ENCODE measurements at regions not wholly inside any gene's neighbourhood (a gene's known extent, or its start where the extent isn't known, plus 50 kb on each side); places are given as distances from the start of the nearest gene placed in this dataset.
A peak's percentile ranks its signal among the peaks of the same experiment; 100 is the strongest.

DNA sequence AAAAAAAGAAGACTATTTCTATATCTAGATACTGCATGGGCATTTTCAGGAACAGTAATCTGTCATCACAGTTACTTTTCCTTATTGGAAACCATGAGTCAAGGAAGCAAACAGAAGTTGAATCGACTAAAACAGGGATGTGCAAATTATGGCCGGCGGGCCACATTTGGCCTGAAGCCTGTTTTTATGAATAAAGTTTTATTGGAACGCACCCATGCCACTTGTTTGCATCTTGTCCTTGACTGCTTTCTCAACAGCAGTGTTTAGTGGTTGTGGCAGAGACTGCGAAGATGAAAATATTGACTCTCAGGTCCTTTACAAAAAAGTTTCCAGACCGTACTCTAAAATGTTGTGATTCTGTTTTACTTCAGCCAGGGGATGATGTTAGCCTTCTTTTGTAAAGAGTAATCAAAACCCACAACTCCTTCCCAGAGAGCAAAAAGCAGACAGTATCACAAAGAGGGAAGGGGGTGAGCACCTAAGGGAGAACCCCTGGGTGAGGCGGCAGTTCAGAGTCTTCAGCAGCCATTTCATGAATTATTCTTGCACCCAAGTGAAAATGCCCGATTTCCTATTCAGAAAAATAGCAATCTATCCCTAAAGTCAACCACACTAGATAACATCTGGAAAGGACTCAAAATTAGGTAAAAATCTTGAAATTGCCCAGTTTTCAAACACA is 190.4 kb downstream of the MYLK4 start:
- no TSS peak for BruUV-seq (replicated peaks)
- WGBS (ENCODE audit: low lambda C conversion rate), result 52% methylated on average over 8 of the region's 8 CpGs
- in situ Hi-C loops (cut with HindIII; ENCODE audit: extremely low pct_ligation_motif_present, low pct_unique_long_range_greater_than_20kb) (no loop called here), intact Hi-C loops (cut with micrococcal nuclease; ENCODE audit: unreplicated experiment) (no loop called here)
- ChIA-PET CTCF (ENCODE audit: low intra/inter-chr PET ratio, low total read pairs) (no interaction called here), POLR2A (no interaction called here)
- Histone ChIP-seq H3K36me3 (replicated peaks in 1 of 2; ENCODE audit: control insufficient read depth in 1 of 2, insufficient read depth in 2 of 2, low read length in 2 of 2) (no peaks in the 10 kb centered on the region), H4K20me1 (ENCODE audit: insufficient read depth, low read length) (no peaks in the 10 kb centered on the region), H3K27me3 (ENCODE audit: control insufficient read depth in 1 of 2, insufficient read depth in 2 of 2, low read length in 2 of 2) (peaks cover 3 to 71% of the 10 kb centered on the region in 2 experiments; a peak in 4 of 5 replicates), H3K4me1 (ENCODE audit: insufficient read depth, low read length) (peaks cover 21% of the 10 kb centered on the region), H3K4me3 (replicated peaks in 1 of 3; ENCODE audit: insufficient read depth in 1 of 3, low read depth in 2 of 3, low read length in 3 of 3) (no peak overlapping the region), H3K4me2 (ENCODE audit: low read depth, low read length) (no peak overlapping the region), H2AFZ (ENCODE audit: low read length) (no peak overlapping the region), H3K79me2 (ENCODE audit: insufficient read depth, low read length) (no peaks in the 10 kb centered on the region), H3K9me3 (ENCODE audit: low read length) (no peaks in the 10 kb centered on the region), H3K27ac (ENCODE audit: extremely low read length, insufficient read depth, low read length) (no peak overlapping the region), H3K9ac (ENCODE audit: insufficient read depth, low read depth, low read length) (no peak overlapping the region)
- FAIRE-seq, result no peak
- no peak for ATAC-seq
- no peak for TF ChIP-seq REXO4 (CRISPR knock-in tag; IDR thresholded peaks at IDR 0.05; ENCODE audit: borderline replicate concordance)
- no peak for TF ChIP-seq SOX6 (IDR thresholded peaks at IDR 0.05)
- no peak for TF ChIP-seq SOX6 (CRISPR knock-in tag; IDR thresholded peaks at IDR 0.05)
- TF ChIP-seq CENPT (CRISPR knock-in tag; IDR thresholded peaks at IDR 0.05; ENCODE audit: low read depth), result no peak
- TF ChIP-seq, protein P1, sequence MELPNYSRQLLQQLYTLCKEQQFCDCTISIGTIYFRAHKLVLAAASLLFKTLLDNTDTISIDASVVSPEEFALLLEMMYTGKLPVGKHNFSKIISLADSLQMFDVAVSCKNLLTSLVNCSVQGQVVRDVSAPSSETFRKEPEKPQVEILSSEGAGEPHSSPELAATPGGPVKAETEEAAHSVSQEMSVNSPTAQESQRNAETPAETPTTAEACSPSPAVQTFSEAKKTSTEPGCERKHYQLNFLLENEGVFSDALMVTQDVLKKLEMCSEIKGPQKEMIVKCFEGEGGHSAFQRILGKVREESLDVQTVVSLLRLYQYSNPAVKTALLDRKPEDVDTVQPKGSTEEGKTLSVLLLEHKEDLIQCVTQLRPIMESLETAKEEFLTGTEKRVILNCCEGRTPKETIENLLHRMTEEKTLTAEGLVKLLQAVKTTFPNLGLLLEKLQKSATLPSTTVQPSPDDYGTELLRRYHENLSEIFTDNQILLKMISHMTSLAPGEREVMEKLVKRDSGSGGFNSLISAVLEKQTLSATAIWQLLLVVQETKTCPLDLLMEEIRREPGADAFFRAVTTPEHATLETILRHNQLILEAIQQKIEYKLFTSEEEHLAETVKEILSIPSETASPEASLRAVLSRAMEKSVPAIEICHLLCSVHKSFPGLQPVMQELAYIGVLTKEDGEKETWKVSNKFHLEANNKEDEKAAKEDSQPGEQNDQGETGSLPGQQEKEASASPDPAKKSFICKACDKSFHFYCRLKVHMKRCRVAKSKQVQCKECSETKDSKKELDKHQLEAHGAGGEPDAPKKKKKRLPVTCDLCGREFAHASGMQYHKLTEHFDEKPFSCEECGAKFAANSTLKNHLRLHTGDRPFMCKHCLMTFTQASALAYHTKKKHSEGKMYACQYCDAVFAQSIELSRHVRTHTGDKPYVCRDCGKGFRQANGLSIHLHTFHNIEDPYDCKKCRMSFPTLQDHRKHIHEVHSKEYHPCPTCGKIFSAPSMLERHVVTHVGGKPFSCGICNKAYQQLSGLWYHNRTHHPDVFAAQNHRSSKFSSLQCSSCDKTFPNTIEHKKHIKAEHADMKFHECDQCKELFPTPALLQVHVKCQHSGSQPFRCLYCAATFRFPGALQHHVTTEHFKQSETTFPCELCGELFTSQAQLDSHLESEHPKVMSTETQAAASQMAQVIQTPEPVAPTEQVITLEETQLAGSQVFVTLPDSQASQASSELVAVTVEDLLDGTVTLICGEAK (IDR thresholded peaks at IDR 0.05), result no peak
- TF ChIP-seq, protein P1 (CRISPR knock-in tag; IDR thresholded peaks at IDR 0.05), result peak; percentile 86
- DNase-seq (ENCODE audit: low spot score), result no peak
